ENCODE measurements at regions not wholly inside any gene's neighbourhood (a gene's known extent, or its start where the extent isn't known, plus 50 kb on each side); places are given as distances from the start of the nearest gene placed in this dataset.

DNA sequence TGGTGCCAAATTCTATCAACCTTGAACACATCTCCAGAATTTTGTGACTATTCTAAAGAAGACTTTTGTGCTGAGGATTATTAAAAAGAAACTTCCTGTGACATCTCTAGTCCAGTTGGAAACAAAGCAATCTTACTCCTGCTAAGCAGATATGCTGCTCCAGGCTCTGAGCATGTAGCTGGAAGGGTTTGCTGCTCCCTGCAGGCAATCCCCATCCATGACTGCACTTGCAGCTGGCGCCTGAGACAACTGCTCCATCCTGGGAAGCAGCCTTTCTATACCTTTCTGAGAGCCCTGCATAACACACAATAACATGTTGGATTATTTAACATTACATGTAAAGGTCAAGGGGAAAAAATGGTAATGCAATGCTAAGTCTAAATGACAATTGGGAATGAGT is 105.1 kb downstream of the NDUFA12 start:
- no peak for DNase-seq
- no peaks in the 10 kb centered on the region for H3K27me3 ChIP-seq (ENCODE audit: insufficient read depth, low read depth)
- H3K79me2 ChIP-seq (ENCODE audit: low read depth) = no peaks in the 10 kb centered on the region
- no peaks in the 10 kb centered on the region for H3K9me3 ChIP-seq (ENCODE audit: insufficient read depth, low read depth)
- BruUV-seq (replicated peaks) = no TSS peak
- no peaks in the 10 kb centered on the region for H3K36me3 ChIP-seq (ENCODE audit: low read depth)
- no peaks in the 10 kb centered on the region for H3F3A ChIP-seq (ENCODE audit: insufficient read depth, low read depth)
- H4K20me1 ChIP-seq (ENCODE audit: insufficient read depth) = no peaks in the 10 kb centered on the region
- intact Hi-C loops (cut with micrococcal nuclease; ENCODE audit: unreplicated experiment) = no loop called here
- H3K4me3 ChIP-seq = no peak overlapping the region
- no peak overlapping the region for H2AFZ ChIP-seq
- no peaks in the 10 kb centered on the region for H3K9me2 ChIP-seq (ENCODE audit: insufficient read depth)
- CTCF ChIA-PET = no interaction called here
- no peaks in the 10 kb centered on the region for H3K4me1 ChIP-seq (replicated peaks; ENCODE audit: insufficient read depth)
- TF ChIP-seq, protein P1, sequence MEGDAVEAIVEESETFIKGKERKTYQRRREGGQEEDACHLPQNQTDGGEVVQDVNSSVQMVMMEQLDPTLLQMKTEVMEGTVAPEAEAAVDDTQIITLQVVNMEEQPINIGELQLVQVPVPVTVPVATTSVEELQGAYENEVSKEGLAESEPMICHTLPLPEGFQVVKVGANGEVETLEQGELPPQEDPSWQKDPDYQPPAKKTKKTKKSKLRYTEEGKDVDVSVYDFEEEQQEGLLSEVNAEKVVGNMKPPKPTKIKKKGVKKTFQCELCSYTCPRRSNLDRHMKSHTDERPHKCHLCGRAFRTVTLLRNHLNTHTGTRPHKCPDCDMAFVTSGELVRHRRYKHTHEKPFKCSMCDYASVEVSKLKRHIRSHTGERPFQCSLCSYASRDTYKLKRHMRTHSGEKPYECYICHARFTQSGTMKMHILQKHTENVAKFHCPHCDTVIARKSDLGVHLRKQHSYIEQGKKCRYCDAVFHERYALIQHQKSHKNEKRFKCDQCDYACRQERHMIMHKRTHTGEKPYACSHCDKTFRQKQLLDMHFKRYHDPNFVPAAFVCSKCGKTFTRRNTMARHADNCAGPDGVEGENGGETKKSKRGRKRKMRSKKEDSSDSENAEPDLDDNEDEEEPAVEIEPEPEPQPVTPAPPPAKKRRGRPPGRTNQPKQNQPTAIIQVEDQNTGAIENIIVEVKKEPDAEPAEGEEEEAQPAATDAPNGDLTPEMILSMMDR (conservative IDR thresholded peaks at IDR 0.05) = no peak
- no peak for TF ChIP-seq EZH2 (IDR thresholded peaks at IDR 0.05; ENCODE audit: low read depth)
- POLR2A ChIA-PET (ENCODE audit: unreplicated experiment) = no interaction called here
- no peak overlapping the region for H3K27ac ChIP-seq
- H3K4me2 ChIP-seq = no peak overlapping the region

DNA sequence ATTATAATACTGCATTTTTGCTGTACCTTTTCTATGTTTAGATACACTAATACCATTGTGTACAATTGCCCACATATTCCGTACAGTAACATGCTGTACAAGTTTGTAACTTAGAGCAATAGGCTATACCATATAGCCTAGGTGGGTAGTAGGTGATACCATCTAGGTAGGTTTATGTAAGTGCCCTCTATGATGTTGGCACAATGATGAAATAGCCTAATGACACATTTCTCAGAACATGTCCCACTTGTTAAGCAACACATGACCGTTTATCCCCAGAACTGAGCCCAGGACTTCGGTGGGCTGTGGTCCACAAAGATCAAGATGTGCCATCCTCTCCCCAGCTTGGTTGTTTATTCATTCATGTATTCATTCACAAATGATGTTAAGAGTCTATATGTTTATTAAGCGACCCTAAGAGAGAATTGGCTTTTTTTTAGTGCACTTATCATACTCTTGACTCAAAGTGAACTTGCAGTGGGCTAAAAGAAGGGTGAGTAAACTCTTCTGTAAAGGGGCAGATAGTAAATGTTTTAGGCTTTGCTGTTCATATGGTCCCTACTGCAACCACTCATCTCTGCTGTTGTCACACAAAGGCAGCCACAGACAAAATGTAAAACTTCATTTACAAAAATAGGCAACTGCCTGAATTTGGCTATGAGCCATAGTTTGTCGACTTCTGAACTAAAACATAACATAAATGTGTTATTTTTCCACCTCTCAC is 110.8 kb downstream of the NDUFA12 start:
- no TSS peak for BruUV-seq (replicated peaks)
- Histone ChIP-seq H3K4me3 (no peak overlapping the region), H3K9me3 (ENCODE audit: insufficient read depth, low read depth) (no peaks in the 10 kb centered on the region), H3K27ac (no peak overlapping the region), H3F3A (ENCODE audit: insufficient read depth, low read depth) (no peaks in the 10 kb centered on the region), H3K36me3 (ENCODE audit: low read depth) (no peaks in the 10 kb centered on the region), H2AFZ (no peak overlapping the region), H4K20me1 (ENCODE audit: insufficient read depth) (no peaks in the 10 kb centered on the region), H3K4me2 (no peak overlapping the region), H3K9me2 (ENCODE audit: insufficient read depth) (no peaks in the 10 kb centered on the region), H3K79me2 (ENCODE audit: low read depth) (no peaks in the 10 kb centered on the region), H3K4me1 (replicated peaks; ENCODE audit: insufficient read depth) (no peaks in the 10 kb centered on the region), H3K27me3 (ENCODE audit: insufficient read depth, low read depth) (peaks cover 5% of the 10 kb centered on the region; the same call in 1 of the 2 replicates)
- ChIA-PET CTCF (no interaction called here), POLR2A (ENCODE audit: unreplicated experiment) (no interaction called here)
- intact Hi-C loops (cut with micrococcal nuclease; ENCODE audit: unreplicated experiment) = no loop called here
- DNase-seq = no peak
- TF ChIP-seq EZH2 (IDR thresholded peaks at IDR 0.05; ENCODE audit: low read depth) = no peak
- TF ChIP-seq, protein P1 (conservative IDR thresholded peaks at IDR 0.05) = no peak

DNA sequence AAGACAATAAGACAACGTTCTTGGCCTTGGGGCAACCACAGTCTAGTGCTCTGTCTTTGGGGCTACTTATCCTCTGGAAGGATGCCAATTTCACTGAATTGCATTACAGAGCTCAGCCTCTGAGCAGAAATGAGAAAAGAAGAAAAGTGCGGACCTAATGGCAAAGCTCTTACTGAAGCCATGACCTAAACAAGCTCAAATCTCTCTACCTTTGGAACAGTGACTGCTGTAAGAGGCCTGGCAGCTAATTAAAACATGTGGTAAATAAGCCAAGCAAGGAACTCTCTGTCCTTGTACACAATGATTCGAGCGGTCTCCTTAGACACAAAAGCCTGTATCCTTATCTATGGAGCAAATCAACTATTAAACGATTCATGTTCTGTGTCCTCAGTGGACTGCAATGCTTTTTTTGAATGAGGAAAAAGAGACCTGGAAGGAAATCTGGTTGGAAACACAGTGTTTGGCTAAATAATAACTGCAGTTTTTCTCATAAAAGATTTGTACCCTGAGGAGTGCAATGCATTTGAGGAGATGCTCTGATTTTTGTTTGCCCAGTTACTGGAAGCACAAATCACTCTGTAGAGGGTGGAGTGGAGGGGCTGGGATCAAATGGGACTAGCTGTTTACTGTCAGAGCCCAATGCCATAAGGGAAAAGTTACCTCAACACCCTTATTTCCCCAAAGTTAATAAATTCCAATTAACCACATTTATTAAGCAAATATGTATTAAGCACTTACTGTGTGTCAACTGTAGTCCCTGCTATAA is 113.9 kb downstream of the NDUFA12 start:
- H4K20me1 ChIP-seq (ENCODE audit: insufficient read depth) = no peaks in the 10 kb centered on the region
- H3K27me3 ChIP-seq (ENCODE audit: insufficient read depth, low read depth) = peaks cover 5% of the 10 kb centered on the region; the same call in 1 of the 2 replicates
- no TSS peak for BruUV-seq (replicated peaks)
- no peak for DNase-seq
- no peak overlapping the region for H3K27ac ChIP-seq
- no peak overlapping the region for H2AFZ ChIP-seq
- no peaks in the 10 kb centered on the region for H3F3A ChIP-seq (ENCODE audit: insufficient read depth, low read depth)
- no peak for TF ChIP-seq EZH2 (IDR thresholded peaks at IDR 0.05; ENCODE audit: low read depth)
- TF ChIP-seq, protein P1 (conservative IDR thresholded peaks at IDR 0.05) = no peak
- H3K9me3 ChIP-seq (ENCODE audit: insufficient read depth, low read depth) = no peaks in the 10 kb centered on the region
- H3K36me3 ChIP-seq (ENCODE audit: low read depth) = no peaks in the 10 kb centered on the region
- no peaks in the 10 kb centered on the region for H3K4me1 ChIP-seq (replicated peaks; ENCODE audit: insufficient read depth)
- no peak overlapping the region for H3K4me3 ChIP-seq
- H3K4me2 ChIP-seq = no peak overlapping the region
- POLR2A ChIA-PET (ENCODE audit: unreplicated experiment) = interaction anchor here (0.7 kb wide), 1 partner anchor 628 kb away, joined by 4 read pairs; no protein-coding TSS in a partner anchor
- intact Hi-C loops (cut with micrococcal nuclease; ENCODE audit: unreplicated experiment) = no loop called here
- CTCF ChIA-PET = no interaction called here
- no peaks in the 10 kb centered on the region for H3K79me2 ChIP-seq (ENCODE audit: low read depth)
- no peaks in the 10 kb centered on the region for H3K9me2 ChIP-seq (ENCODE audit: insufficient read depth)
